Endothelial cell (in vitro differentiated cells): ENCODE measurements at regions not wholly inside any gene's neighbourhood (a gene's known extent, or its start where the extent isn't known, plus 50 kb on each side); places are given as distances from the start of the nearest gene placed in this dataset.

ENCODE experiments used
- DNase-seq: peaks from one replicate; pipeline ENCODE4 v3.0.0; 2021; ENCODE audit warnings: low spot score
- H3K27ac Mint-ChIP-seq: one replicate; pipeline ENCODE4 v1.8.0; 2021; ENCODE audit warnings: mixed read lengths, inconsistent platforms; ENCODE audit not compliant: unreplicated experiment
- H3K27me3 Mint-ChIP-seq: one replicate; pipeline ENCODE4 v1.8.0; 2021; ENCODE audit warnings: mild to moderate bottlenecking, moderate library complexity, mixed read lengths, inconsistent platforms; ENCODE audit not compliant: unreplicated experiment
- H3K36me3 Mint-ChIP-seq: one replicate; pipeline ENCODE4 v1.8.0; 2021; ENCODE audit warnings: mild to moderate bottlenecking, low read depth, mixed read lengths, inconsistent platforms; ENCODE audit not compliant: unreplicated experiment
- H3K4me1 Mint-ChIP-seq: one replicate; pipeline ENCODE4 v1.8.0; 2021; ENCODE audit warnings: mild to moderate bottlenecking, mixed read lengths, inconsistent platforms; ENCODE audit not compliant: unreplicated experiment
- H3K4me3 Mint-ChIP-seq: one replicate; pipeline ENCODE4 v1.8.0; 2021; ENCODE audit warnings: mild to moderate bottlenecking, mixed read lengths, inconsistent platforms; ENCODE audit not compliant: unreplicated experiment
- H3K9me3 Mint-ChIP-seq: one replicate; pipeline ENCODE4 v1.8.0; 2021; ENCODE audit warnings: mixed read lengths, inconsistent platforms; ENCODE audit not compliant: unreplicated experiment
- CTCF ChIP-seq: fragments of 200-600 bp; sonication (generic); IDR thresholded peaks from one replicate; pipeline ENCODE4 v1.5.0; 2021; ENCODE audit warnings: antibody characterized with exemption; ENCODE audit not compliant: unreplicated experiment

GRCh38 chr7:45978010-45978681, 57.1 kb upstream of the IGFBP3 start:
- DNase-seq: no peak
- peak overlapping the region; percentile 43 for H3K27ac Mint-ChIP-seq
- no peak for TF ChIP-seq CTCF
- H3K9me3 Mint-ChIP-seq: no peaks in the 10 kb centered on the region
- peaks cover 2% of the 10 kb centered on the region for H3K27me3 Mint-ChIP-seq
- H3K4me3 Mint-ChIP-seq: no peak overlapping the region
- peaks cover 20% of the 10 kb centered on the region for H3K4me1 Mint-ChIP-seq
- peaks cover 3% of the 10 kb centered on the region for H3K36me3 Mint-ChIP-seq

GRCh38 chr7:45977256-45977780, 56.2 kb upstream of the IGFBP3 start:
- H3K9me3 Mint-ChIP-seq: no peaks in the 10 kb centered on the region
- H3K4me3 Mint-ChIP-seq: no peak overlapping the region
- H3K27me3 Mint-ChIP-seq: peaks cover 6% of the 10 kb centered on the region
- no peak for DNase-seq
- no peak for TF ChIP-seq CTCF
- peaks cover 25% of the 10 kb centered on the region for H3K4me1 Mint-ChIP-seq
- H3K36me3 Mint-ChIP-seq: peaks cover 3% of the 10 kb centered on the region
- H3K27ac Mint-ChIP-seq: no peak overlapping the region

DNA sequence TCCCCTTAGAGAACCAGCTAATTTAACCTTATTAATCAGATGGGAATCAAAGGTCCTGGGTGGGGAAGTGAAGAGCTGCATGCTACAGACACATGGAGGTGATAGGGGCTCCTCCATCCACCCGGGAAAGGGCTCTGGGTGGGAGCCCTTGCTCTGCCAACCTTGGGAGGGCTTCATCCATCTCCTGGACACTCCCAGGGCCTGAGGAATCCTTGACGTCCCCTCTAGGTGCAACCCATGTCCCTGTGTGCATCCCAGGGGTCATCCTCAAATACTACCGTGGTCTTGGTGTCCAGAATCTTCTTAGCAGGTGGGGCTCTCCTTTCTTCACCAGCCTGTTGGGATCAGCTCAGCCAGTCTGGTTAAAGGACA, 55.4 kb upstream of the IGFBP3 start:
- Mint-ChIP-seq H3K4me3 (no peak overlapping the region), H3K36me3 (peaks cover 3% of the 10 kb centered on the region), H3K27ac (no peak overlapping the region), H3K9me3 (no peaks in the 10 kb centered on the region), H3K27me3 (peaks cover 8% of the 10 kb centered on the region), H3K4me1 (peaks cover 25% of the 10 kb centered on the region)
- TF ChIP-seq CTCF: no peak
- DNase-seq: no peak

DNA sequence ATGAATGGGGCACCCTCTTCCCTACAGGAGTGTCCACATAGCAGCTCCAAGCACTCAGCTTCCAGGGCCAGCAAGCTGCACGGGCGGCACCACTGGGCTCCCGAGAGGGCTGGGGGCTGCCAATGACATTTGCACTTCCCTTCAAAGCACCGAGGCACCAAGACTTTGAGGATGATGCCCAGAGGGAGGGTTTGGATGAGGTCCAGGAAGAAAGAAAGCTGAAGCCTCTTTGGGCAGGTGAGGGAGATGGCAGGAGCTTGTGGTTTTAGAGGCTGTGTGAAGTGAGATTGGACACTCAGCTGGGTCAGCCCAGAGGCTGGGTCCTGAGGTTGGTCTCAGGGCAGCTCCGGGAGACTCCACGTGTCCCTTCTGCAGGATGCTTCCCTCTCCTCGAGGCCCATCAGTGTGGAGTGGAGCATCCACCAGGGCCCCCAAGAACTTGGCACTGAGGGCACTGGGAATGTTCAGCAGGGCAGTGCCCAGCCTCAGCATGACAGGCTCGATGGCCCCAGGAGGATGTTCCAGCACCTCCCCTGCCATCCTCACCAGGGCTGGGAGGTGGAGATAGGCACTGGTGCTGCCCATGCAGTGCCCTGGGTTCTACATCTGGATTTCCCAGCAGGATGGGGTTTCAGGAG, 54.9 kb upstream of the IGFBP3 start:
- Mint-ChIP-seq H3K4me1 (peaks cover 25% of the 10 kb centered on the region), H3K27ac (no peak overlapping the region), H3K4me3 (no peak overlapping the region), H3K27me3 (peaks cover 9% of the 10 kb centered on the region), H3K9me3 (no peaks in the 10 kb centered on the region), H3K36me3 (peaks cover 3% of the 10 kb centered on the region)
- TF ChIP-seq CTCF: no peak
- DNase-seq: no peak

GRCh38 chr7:45975367-45975766, 54.3 kb upstream of the IGFBP3 start:
- Mint-ChIP-seq H3K4me1 (peaks cover 27% of the 10 kb centered on the region), H3K27me3 (peaks cover 6% of the 10 kb centered on the region), H3K27ac (no peak overlapping the region), H3K9me3 (no peaks in the 10 kb centered on the region), H3K4me3 (no peak overlapping the region), H3K36me3 (peaks cover 3% of the 10 kb centered on the region)
- TF ChIP-seq CTCF: no peak
- no peak for DNase-seq
